ENCODE measurements at regions not wholly inside any gene's neighbourhood (a gene's known extent, or its start where the extent isn't known, plus 50 kb on each side); places are given as distances from the start of the nearest gene placed in this dataset.

DNA sequence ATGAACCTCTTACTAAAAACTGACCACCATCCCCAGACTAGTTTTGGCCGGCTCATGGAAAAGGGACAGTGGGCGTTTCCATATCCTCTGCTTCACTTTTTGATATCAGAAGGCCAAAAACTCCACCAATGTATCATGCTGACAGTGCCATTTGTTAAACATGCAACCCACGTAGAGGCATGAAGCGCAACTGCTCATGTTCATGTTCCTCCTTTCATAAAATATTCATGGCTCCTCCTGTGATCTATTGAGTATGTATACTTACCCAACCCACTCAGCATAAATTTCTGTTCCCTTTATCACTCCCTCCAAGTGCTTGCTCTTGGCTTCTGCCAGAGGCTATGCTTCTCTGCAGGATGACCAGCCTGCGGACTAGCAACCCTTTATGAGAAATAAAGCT is 58.7 kb upstream of the TGFBR2 start:
- Histone ChIP-seq H3K9ac (ENCODE audit: low read depth, low read length) (no peak overlapping the region), H3K27ac (ENCODE audit: insufficient read depth, low read length) (no peak overlapping the region), H2AK5ac (ENCODE audit: low read depth, low read length) (no peak overlapping the region), H3K4me2 (ENCODE audit: low read depth, low read length) (no peak overlapping the region), H4K5ac (ENCODE audit: low read depth, low read length) (no peak overlapping the region), H3K9me1 (ENCODE audit: insufficient read depth, low read length) (no peaks in the 10 kb centered on the region), H3K23ac (ENCODE audit: low read depth, low read length) (no peak overlapping the region), H2AFZ (replicated peaks; ENCODE audit: low read length, poor library complexity) (no peak overlapping the region), H2AK9ac (replicated peaks; ENCODE audit: low read depth, low read length, poor library complexity) (no peak overlapping the region), H2BK5ac (ENCODE audit: low read depth, low read length, poor library complexity, severe bottlenecking) (no peak overlapping the region), H3K18ac (ENCODE audit: low read depth, low read length) (no peak overlapping the region), H3K14ac (replicated peaks; ENCODE audit: low read depth, low read length) (no peak overlapping the region), H4K8ac (ENCODE audit: low read depth in 2 of 2, low read length in 2 of 2) (no peak overlapping the region), H3K79me1 (ENCODE audit: low read depth in 1 of 2, low read length in 2 of 2) (no peaks in the 10 kb centered on the region), H2BK15ac (ENCODE audit: low read depth, low read length) (no peak overlapping the region), H2BK20ac (ENCODE audit: low read depth, low read length) (no peak overlapping the region), H4K20me1 (ENCODE audit: insufficient read depth, low read length) (no peaks in the 10 kb centered on the region), H3K56ac (ENCODE audit: extremely low read depth, insufficient read depth, low read length) (no peak overlapping the region), H4K91ac (ENCODE audit: insufficient read depth, low read depth, low read length) (no peak overlapping the region), H2BK120ac (ENCODE audit: low read depth, low read length) (no peak overlapping the region), H3K9me3 (ENCODE audit: control insufficient read depth, insufficient read depth, low read length) (peaks cover 1% of the 10 kb centered on the region; the same call in 1 of the 2 replicates), H3K4me3 (ENCODE audit: insufficient read depth, low read depth, low read length) (no peak overlapping the region), H3K4ac (ENCODE audit: low read depth, low read length) (no peak overlapping the region), H3K4me1 (ENCODE audit: control insufficient read depth, insufficient read depth, low read length) (peaks cover 2% of the 10 kb centered on the region; the same call in 1 of the 2 replicates), H3K36me3 (ENCODE audit: control insufficient read depth, insufficient read depth, low read length) (no peaks in the 10 kb centered on the region), H3K27me3 (ENCODE audit: control insufficient read depth, insufficient read depth, low read length) (no peaks in the 10 kb centered on the region)
- TF ChIP-seq CEBPB (IDR thresholded peaks at IDR 0.05; ENCODE audit: low read depth, low read length): no peak
- no peak for TF ChIP-seq SMC3 (IDR thresholded peaks at IDR 0.05; ENCODE audit: low read depth, low read length)
- TF ChIP-seq, protein P1, sequence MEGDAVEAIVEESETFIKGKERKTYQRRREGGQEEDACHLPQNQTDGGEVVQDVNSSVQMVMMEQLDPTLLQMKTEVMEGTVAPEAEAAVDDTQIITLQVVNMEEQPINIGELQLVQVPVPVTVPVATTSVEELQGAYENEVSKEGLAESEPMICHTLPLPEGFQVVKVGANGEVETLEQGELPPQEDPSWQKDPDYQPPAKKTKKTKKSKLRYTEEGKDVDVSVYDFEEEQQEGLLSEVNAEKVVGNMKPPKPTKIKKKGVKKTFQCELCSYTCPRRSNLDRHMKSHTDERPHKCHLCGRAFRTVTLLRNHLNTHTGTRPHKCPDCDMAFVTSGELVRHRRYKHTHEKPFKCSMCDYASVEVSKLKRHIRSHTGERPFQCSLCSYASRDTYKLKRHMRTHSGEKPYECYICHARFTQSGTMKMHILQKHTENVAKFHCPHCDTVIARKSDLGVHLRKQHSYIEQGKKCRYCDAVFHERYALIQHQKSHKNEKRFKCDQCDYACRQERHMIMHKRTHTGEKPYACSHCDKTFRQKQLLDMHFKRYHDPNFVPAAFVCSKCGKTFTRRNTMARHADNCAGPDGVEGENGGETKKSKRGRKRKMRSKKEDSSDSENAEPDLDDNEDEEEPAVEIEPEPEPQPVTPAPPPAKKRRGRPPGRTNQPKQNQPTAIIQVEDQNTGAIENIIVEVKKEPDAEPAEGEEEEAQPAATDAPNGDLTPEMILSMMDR (conservative IDR thresholded peaks at IDR 0.05; ENCODE audit: low read depth, low read length): no peak
- no peak for TF ChIP-seq RFX5 (IDR thresholded peaks at IDR 0.05; ENCODE audit: low read depth, low read length)
- TF ChIP-seq, protein P2, sequence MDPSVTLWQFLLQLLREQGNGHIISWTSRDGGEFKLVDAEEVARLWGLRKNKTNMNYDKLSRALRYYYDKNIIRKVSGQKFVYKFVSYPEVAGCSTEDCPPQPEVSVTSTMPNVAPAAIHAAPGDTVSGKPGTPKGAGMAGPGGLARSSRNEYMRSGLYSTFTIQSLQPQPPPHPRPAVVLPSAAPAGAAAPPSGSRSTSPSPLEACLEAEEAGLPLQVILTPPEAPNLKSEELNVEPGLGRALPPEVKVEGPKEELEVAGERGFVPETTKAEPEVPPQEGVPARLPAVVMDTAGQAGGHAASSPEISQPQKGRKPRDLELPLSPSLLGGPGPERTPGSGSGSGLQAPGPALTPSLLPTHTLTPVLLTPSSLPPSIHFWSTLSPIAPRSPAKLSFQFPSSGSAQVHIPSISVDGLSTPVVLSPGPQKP (IDR thresholded peaks at IDR 0.05; ENCODE audit: borderline replicate concordance, low read depth, low read length): no peak
- TF ChIP-seq FOS (IDR thresholded peaks at IDR 0.05; ENCODE audit: low read depth, low read length): no peak
- TF ChIP-seq RCOR1 (IDR thresholded peaks at IDR 0.05; ENCODE audit: insufficient replicate concordance, low read length): no peak
- dilution Hi-C loops (cut with HindIII; ENCODE audit: low sequenced_read_pairs, unreplicated experiment): no loop called here
- DNase-seq (no peak), ATAC-seq (ENCODE audit: low read depth) (no peak)
- BruUV-seq (replicated peaks): no TSS peak
- in situ Hi-C loops (cut with MboI; ENCODE audit: low sequenced_read_pairs): no loop called here
- POLR2A ChIA-PET (ENCODE audit: unreplicated experiment): no interaction called here
- CTCF ChIA-PET: no interaction called here
- WGBS, 2 experiments (ENCODE audit: extremely low coverage in 2 of 2, insufficient read length in 1 of 2): no CpG with 5 or more reads among the region's 5 CpGs
- intact Hi-C loops (cut with micrococcal nuclease): loop anchor here (10.0 kb wide), 1 partner anchor 197 kb away; no protein-coding TSS in a partner anchor

Data from IMR-90 (cell line).